NCI-H1105 treated with DMSO at 0.1 percent for 48 hours (cell line): ENCODE measurements at regions not wholly inside any gene's neighbourhood (a gene's known extent, or its start where the extent isn't known, plus 50 kb on each side); places are given as distances from the start of the nearest gene placed in this dataset.
A peak's percentile ranks its signal among the peaks of the same experiment; 100 is the strongest.
"Not testable (repeated sequence)": the region's sequence is repeated elsewhere in the genome, so short reads cannot be mapped to it uniquely, and the experiment has no call there.

Experiments
- DNase-seq: peaks from one replicate; lab custom pipeline; 2025; lab: John Stamatoyannopoulos, UW

GRCh38 chr20:47863315-47863965 lies 78.2 kb upstream of the SULF2 start:
- DNase-seq, result no peak

- DNase-seq, result no peak
Observed at GRCh38 chr20:47862574-47863240, 77.4 kb upstream of the SULF2 start.

- no peak for DNase-seq
Observed at GRCh38 chr20:47861116-47861515, 75.8 kb upstream of the SULF2 start.

- DNase-seq, result no peak
Observed at GRCh38 chr20:47860049-47860830, 75.0 kb upstream of the SULF2 start.

- DNase-seq, result no peak
Observed at GRCh38 chr20:47859278-47859677, 74.0 kb upstream of the SULF2 start.

- peak; percentile 81 for DNase-seq
Observed at GRCh38 chr20:47857569-47858464, 72.5 kb upstream of the SULF2 start.

GRCh38 chr20:47857187-47857568 lies 71.9 kb upstream of the SULF2 start:
- DNase-seq, result no peak

- DNase-seq, result no peak
Observed at GRCh38 chr20:47855799-47856198, 70.5 kb upstream of the SULF2 start.

GRCh38 chr20:47854687-47855212 lies 69.5 kb upstream of the SULF2 start:
- DNase-seq, result peak; percentile 37

- no peak for DNase-seq
Observed at GRCh38 chr20:47851774-47852173, 66.5 kb upstream of the SULF2 start.

GRCh38 chr20:47850146-47850545 lies 64.9 kb upstream of the SULF2 start:
- no peak for DNase-seq

GRCh38 chr20:47849596-47849995 lies 64.3 kb upstream of the SULF2 start:
- no peak for DNase-seq

- DNase-seq, result no peak
Observed at GRCh38 chr20:47849006-47849405, 63.7 kb upstream of the SULF2 start.

- DNase-seq, result not testable (repeated sequence)
Observed at GRCh38 chr20:47848534-47848933, 63.3 kb upstream of the SULF2 start.

- no peak for DNase-seq
Observed at GRCh38 chr20:47847884-47848485, 62.7 kb upstream of the SULF2 start.

- not testable (repeated sequence) for DNase-seq
Observed at GRCh38 chr20:47847220-47847619, 61.9 kb upstream of the SULF2 start.

GRCh38 chr20:47846651-47847050 lies 61.4 kb upstream of the SULF2 start:
- DNase-seq, result not testable (repeated sequence)

GRCh38 chr20:47845382-47845977 lies 60.2 kb upstream of the SULF2 start:
- not testable (repeated sequence) for DNase-seq

- not testable (repeated sequence) for DNase-seq
Observed at GRCh38 chr20:47844568-47844906, 59.3 kb upstream of the SULF2 start.

- DNase-seq, result no peak
Observed at GRCh38 chr20:47843886-47844567, 58.7 kb upstream of the SULF2 start.
